ENCODE measurements at regions not wholly inside any gene's neighbourhood (a gene's known extent, or its start where the extent isn't known, plus 50 kb on each side); places are given as distances from the start of the nearest gene placed in this dataset.

DNA sequence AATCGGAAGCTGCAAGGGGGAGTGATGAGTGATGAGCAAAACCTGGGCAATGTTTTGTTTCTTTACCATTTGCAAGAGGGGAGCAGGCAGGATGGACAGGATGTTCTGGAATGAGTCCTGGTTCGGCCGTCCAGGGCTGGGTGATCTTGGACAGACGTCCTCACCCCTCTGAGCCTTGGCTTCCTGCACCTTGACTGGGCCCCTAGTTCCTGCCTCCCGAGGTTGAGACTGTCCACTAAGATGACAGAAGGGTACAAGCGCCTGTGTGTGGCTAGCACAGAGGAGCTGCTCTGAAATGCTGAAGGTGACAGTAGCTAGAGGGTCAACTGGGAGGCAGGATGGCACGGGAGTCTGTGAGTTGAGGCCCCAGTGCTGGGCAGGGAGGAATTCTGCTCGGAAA lies 306.2 kb downstream of the MN1 start:
- TF ChIP-seq, protein P1, sequence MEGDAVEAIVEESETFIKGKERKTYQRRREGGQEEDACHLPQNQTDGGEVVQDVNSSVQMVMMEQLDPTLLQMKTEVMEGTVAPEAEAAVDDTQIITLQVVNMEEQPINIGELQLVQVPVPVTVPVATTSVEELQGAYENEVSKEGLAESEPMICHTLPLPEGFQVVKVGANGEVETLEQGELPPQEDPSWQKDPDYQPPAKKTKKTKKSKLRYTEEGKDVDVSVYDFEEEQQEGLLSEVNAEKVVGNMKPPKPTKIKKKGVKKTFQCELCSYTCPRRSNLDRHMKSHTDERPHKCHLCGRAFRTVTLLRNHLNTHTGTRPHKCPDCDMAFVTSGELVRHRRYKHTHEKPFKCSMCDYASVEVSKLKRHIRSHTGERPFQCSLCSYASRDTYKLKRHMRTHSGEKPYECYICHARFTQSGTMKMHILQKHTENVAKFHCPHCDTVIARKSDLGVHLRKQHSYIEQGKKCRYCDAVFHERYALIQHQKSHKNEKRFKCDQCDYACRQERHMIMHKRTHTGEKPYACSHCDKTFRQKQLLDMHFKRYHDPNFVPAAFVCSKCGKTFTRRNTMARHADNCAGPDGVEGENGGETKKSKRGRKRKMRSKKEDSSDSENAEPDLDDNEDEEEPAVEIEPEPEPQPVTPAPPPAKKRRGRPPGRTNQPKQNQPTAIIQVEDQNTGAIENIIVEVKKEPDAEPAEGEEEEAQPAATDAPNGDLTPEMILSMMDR (optimal IDR thresholded peaks at IDR 0.05 in 1 of 3, IDR thresholded peaks at IDR 0.05 in 1 of 3, conservative IDR thresholded peaks at IDR 0.05 in 1 of 3; ENCODE audit: extremely low read depth in 1 of 3, insufficient read depth in 2 of 3, low read length in 3 of 3): no peak
- no peak for TF ChIP-seq EZH2 (IDR thresholded peaks at IDR 0.05; ENCODE audit: low read length)

Measured in keratinocyte (primary cell).